Psoas muscle (tissue), 7 donors: ENCODE measurements at regions not wholly inside any gene's neighbourhood (a gene's known extent, or its start where the extent isn't known, plus 50 kb on each side); places are given as distances from the start of the nearest gene placed in this dataset.

ENCODE experiments used
- ATAC-seq, 4 donors: fragments of 200-7000 bp; cut with Tn5 transposase; one replicate each; pipeline ENCODE4 v1.9.1; 2020; ENCODE audit warnings: moderate library complexity in 3 of 4, mild to moderate bottlenecking in 2 of 4
- DNase-seq, 2 donors: peaks; one replicate each; pipeline ENCODE4 v3.0.0-alpha.2; 2020
- H3K27ac ChIP-seq: fragments of 200-600 bp; one replicate; pipeline ENCODE4 v1.8.0; 2022
- H3K27me3 ChIP-seq, 3 donors: fragments of 200-600 bp in 1 of 3; one replicate each; pipeline versions ENCODE4 v1.6.1 to v1.8.0; 2013 to 2022; ENCODE audit warnings: low read length in 2 of 3, mild to moderate bottlenecking in 2 of 3, moderate library complexity in 1 of 3; ENCODE audit not compliant: insufficient read depth in 3 of 3
- H3K36me3 ChIP-seq, 2 donors: fragments of 200-600 bp in 1 of 2; one replicate each; pipeline versions ENCODE4 v1.6.1 to v1.8.0; 2013 to 2022; ENCODE audit warnings: low read depth in 1 of 2, mild to moderate bottlenecking in 1 of 2, moderate library complexity in 1 of 2; ENCODE audit not compliant: insufficient read depth in 1 of 2
- H3K4me1 ChIP-seq: fragments of 200-600 bp; one replicate; pipeline ENCODE4 v1.8.0; 2022
- H3K4me3 ChIP-seq: fragments of 200-600 bp; one replicate; pipeline ENCODE4 v1.8.0; 2022; ENCODE audit warnings: mild to moderate bottlenecking
- H3K9me3 ChIP-seq: fragments of 200-600 bp; one replicate; pipeline ENCODE4 v1.8.0; 2022
- WGBS, 3 donors: extraction: QIAGEN DNeasy Blood & Tissue Kit; methylation state at CpG; one replicate each; pipeline versions ENCODE4 v1.1.6 to v1.1.7; 2013; 5-methylcytosine and 5-hydroxymethylcytosine counted together
- intact Hi-C, 2 donors: fragments of 100-400 bp; cut with DNase I; formaldehyde crosslinking; loops; one replicate each; pipeline versions ENCODE4 v1.11.0 to v1.14.2; 2022
- TF ChIP-seq, protein P1 (sequence below): fragments of 200-600 bp; IDR thresholded peaks from one replicate; pipeline ENCODE4 v1.8.0; 2022; ENCODE audit warnings: antibody characterized with exemption
- donor health status: healthy with polysubstance abuse.
- donor health status: DM: no; HTN: no; CAD: no; lungs with moderate emphysema.
- donor health status: Bipolar disorder and iron deficiency.
- donor health status: healthy.
- donor health status: DM: yes; HTN: yes; CAD: no.
- donor health status: DM: no; HTN: no; CAD: no.
- donor health status: DM: yes; HTN: yes; CAD: no.

DNA sequence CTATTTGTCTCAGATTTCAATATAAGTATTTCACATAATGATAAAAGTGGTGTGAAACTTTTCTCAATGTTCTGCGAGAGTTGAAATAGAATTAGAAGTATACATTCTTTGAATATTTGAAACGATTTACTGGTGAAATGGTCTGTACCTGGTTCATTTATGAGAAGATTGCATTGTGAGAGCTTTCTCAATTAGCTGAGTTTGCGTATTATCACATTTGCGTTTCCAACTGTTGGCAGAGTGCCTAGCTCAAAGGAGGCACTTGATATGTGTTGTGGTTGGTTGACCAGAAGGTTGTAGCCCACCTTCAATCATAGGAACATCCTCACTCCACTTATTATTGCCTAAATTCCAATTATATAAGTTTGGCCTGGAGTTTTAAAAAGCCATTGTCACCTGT is 58.8 kb upstream of the EXOC2 start:
- no peak for ATAC-seq
- TF ChIP-seq, protein P1, sequence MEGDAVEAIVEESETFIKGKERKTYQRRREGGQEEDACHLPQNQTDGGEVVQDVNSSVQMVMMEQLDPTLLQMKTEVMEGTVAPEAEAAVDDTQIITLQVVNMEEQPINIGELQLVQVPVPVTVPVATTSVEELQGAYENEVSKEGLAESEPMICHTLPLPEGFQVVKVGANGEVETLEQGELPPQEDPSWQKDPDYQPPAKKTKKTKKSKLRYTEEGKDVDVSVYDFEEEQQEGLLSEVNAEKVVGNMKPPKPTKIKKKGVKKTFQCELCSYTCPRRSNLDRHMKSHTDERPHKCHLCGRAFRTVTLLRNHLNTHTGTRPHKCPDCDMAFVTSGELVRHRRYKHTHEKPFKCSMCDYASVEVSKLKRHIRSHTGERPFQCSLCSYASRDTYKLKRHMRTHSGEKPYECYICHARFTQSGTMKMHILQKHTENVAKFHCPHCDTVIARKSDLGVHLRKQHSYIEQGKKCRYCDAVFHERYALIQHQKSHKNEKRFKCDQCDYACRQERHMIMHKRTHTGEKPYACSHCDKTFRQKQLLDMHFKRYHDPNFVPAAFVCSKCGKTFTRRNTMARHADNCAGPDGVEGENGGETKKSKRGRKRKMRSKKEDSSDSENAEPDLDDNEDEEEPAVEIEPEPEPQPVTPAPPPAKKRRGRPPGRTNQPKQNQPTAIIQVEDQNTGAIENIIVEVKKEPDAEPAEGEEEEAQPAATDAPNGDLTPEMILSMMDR: no peak
- H3K4me1 ChIP-seq: no peaks in the 10 kb centered on the region
- no peaks in the 10 kb centered on the region for H3K36me3 ChIP-seq
- peaks cover 4% of the 10 kb centered on the region for H3K9me3 ChIP-seq
- peaks cover 0 to 5% (median 0%) of the 10 kb centered on the region in 3 donors for H3K27me3 ChIP-seq
- H3K4me3 ChIP-seq: no peak overlapping the region
- no peak for DNase-seq
- intact Hi-C loops: no loop called here
- H3K27ac ChIP-seq: no peak overlapping the region
- 69 to 77% (median 75%) methylated on average over 4 of the region's 4 CpGs for WGBS, 3 donors

DNA sequence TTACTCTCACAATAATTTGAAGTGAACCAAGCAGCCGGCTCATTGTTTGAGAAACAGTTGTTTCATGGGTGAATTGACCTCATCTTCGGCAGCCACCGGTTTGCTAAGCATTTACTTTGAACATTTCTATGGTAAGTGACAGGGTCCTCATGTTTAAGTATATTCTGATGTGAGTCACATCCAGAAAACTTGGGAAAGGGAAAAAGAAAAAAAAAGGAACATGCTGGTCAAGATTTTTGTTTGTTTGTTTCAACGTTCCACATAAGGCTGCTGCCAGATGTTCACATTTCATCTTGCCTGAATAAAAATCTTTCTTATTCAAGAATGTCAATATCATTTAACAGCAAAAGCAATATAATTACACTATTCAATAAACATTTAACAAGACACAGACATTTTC is 55.0 kb upstream of the EXOC2 start:
- TF ChIP-seq, protein P1: no peak
- peaks cover 4% of the 10 kb centered on the region for H3K9me3 ChIP-seq
- no peak for ATAC-seq
- H3K4me1 ChIP-seq: no peaks in the 10 kb centered on the region
- peaks cover 0 to 5% (median 0%) of the 10 kb centered on the region in 3 donors for H3K27me3 ChIP-seq
- no peak overlapping the region for H3K4me3 ChIP-seq
- intact Hi-C loops: no loop called here
- DNase-seq: no peak
- no peak overlapping the region for H3K27ac ChIP-seq
- WGBS, 3 donors: 60 to 74% (median 72%) methylated on average over 4 of the region's 4 CpGs
- H3K36me3 ChIP-seq: no peaks in the 10 kb centered on the region

DNA sequence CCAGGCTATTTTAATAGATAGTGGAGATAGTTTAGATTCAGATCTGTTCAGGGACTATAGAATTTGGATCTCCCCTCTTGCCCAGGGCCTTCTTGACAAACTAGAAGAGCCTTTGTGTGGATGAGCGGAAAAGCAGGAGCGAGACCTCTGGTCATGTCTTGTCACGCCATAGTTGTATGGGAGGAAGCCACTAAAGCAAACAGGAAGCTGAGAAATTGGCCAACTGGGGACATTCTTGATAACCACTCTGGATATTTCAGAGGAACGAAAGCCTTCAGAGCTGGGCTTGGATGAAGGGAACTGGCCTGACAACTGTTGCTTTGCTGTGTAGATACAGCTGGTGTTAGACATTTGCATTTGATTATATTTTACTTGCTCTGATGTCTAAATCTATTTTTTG is 54.1 kb upstream of the EXOC2 start:
- H3K4me1 ChIP-seq: no peaks in the 10 kb centered on the region
- H3K27me3 ChIP-seq: peaks cover 0 to 5% (median 0%) of the 10 kb centered on the region in 3 donors
- DNase-seq: no peak
- H3K36me3 ChIP-seq: no peaks in the 10 kb centered on the region
- WGBS, 3 donors: 70 to 81% (median 78%) methylated on average over 4 of the region's 4 CpGs
- no peak overlapping the region for H3K27ac ChIP-seq
- intact Hi-C loops: no loop called here
- ATAC-seq: no peak
- H3K4me3 ChIP-seq: no peak overlapping the region
- TF ChIP-seq, protein P1: no peak
- peaks cover 4% of the 10 kb centered on the region for H3K9me3 ChIP-seq

DNA sequence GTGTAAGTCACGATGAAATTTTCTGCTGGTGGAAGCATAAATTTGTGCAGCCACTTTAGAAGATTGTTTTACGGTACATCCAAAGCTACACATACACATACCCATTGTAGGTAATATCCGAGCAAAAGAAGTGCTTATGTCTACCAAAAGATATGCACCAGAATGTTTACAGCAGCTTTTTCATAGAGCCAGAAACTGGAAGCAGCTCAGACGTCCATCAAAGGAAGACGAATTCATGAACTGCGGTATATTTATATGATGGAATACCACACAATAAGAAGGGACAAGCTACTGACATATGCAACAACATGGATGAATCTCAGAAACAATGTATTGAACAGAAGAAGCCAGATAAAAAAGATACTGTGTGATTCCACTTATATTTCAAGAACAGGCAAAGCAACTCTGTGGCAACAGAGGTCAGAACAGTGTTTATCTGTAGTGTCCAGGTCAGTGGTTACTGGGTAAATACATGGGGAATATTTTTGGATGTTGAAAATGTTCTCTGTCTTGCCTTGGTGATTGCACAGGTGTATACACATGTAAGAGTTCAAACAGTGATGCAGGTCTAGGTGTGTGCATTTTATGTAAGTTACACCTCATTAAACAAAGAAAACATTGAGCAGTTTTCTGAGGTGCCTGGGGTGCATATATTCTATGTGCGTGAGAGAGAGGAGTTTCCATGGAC is 51.9 kb upstream of the EXOC2 start:
- intact Hi-C loops: no loop called here
- Histone ChIP-seq H3K36me3 (no peaks in the 10 kb centered on the region), H3K4me3 (no peak overlapping the region), H3K9me3 (no peaks in the 10 kb centered on the region), H3K27ac (no peak overlapping the region), H3K4me1 (no peaks in the 10 kb centered on the region), H3K27me3 (peaks cover 0 to 5% (median 0%) of the 10 kb centered on the region in 3 donors)
- no peak for DNase-seq
- no peak for ATAC-seq
- TF ChIP-seq, protein P1: no peak
- WGBS, 3 donors: 86 to 88% (median 87%) methylated on average over 7 of the region's 7 CpGs
